Activated CD8-positive, alpha-beta memory T cell treated with anti-CD3 and anti-CD28 coated beads, Interleukin-2, amount 50 U/mL, for 1 hour (primary cell): ENCODE measurements at regions not wholly inside any gene's neighbourhood (a gene's known extent, or its start where the extent isn't known, plus 50 kb on each side); places are given as distances from the start of the nearest gene placed in this dataset.
"Not testable (repeated sequence)": the region's sequence is repeated elsewhere in the genome, so short reads cannot be mapped to it uniquely, and the experiment has no call there.

ENCODE experiments used
- DNase-seq: peaks from one replicate; pipeline ENCODE4 v3.0.0-alpha.2; 2020; ENCODE audit errors: extremely low read depth

- DNase-seq: not testable (repeated sequence)
These were observed 181.1 kb downstream of the TBC1D2B start for GRCh38 chr15:77896147-77897112.

GRCh38 chr15:77895742-77896141 is 181.8 kb downstream of the TBC1D2B start:
- DNase-seq: no peak

DNA sequence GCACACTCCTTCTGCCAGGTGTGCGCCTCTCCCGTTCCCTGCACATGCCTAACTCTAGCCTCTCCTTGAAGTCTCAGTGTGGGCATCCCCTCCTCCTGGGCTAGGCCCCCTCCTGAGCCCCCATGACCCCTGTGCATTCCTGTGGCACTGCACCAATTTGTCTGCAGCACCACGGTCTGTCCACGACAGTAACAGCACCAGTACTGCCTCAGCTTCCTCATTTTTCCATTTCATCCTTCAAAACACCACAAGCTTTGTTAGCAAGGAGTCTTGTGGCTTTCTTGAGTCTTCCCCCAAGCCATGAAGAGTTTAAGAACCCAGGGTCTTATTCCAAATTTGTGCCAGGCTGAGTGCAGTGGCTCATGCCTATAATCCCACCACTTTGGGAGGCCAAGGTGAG is 182.4 kb downstream of the TBC1D2B start:
- DNase-seq: not testable (repeated sequence)

DNA sequence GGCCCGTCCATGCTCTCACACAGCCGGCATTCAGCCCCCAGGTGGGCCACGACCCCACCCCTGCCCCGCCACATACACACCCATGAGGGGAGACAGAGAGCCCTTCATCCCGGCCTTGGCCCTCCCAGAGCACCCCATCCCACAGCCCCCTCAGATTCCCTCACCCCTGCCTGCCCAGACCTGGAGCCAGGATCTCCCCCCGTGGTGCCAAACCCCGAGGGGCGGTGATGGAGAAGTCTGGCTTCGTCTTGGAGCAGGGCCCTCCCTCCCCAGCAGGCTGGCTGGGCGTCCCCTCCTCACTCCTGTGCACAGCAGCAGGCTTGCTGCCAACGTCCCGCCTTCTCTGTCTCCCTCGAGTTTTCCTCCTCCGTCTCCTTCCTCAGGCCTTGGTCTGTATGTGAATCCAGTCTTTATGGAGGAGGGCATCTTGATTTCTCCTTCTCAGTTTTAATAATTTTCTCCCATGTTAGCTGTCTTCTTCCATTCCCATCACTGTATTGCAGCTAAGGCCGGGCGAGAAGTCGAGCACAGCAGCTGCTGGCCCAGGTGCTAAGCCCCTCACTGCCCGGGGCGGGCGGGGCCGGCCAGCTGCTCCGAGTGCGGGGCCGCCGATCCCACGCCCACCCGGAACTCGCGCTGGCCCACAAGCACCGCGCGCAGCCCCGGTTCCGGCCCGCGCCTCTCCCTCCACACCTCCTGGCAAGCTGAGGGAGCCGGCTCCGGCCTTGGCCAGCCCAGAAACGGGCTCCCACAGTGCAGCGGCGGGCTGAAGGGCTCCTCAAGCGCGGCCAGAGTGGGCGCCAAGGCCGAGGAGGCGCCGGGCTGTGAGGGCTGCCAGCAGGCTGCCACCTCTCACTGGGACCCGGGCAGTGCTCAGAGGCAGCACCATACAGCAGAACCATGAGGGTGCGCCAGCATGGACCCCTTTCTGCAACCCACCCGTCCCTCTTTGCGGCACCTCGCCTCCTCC is 183.6 kb downstream of the TBC1D2B start:
- not testable (repeated sequence) for DNase-seq

GRCh38 chr15:77893246-77893645 is 184.3 kb downstream of the TBC1D2B start:
- DNase-seq: not testable (repeated sequence)

GRCh38 chr15:77892335-77892734 is 185.2 kb downstream of the TBC1D2B start:
- no peak for DNase-seq

DNA sequence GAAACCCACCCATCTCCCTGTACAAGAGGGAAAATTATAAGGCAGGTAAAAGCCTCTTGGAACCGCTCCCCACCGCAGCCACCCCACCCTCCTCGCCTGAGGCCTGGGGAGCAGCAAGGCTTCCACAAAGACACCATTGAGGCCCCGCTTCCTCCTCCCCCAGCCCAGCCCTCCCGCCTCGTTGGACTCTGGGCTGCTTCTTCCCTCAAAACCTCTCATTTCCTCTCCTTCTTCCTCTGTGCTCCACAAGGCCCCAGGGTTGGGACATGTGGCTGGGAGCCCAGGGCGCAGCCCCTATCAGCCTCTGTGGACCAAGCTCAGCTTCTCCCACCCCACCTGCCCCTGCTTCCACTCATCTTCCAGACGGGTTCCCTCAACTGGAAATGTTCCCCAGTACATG is 185.6 kb downstream of the TBC1D2B start:
- not testable (repeated sequence) for DNase-seq

GRCh38 chr15:77890911-77891801 is 186.4 kb downstream of the TBC1D2B start:
- not testable (repeated sequence) for DNase-seq

DNA sequence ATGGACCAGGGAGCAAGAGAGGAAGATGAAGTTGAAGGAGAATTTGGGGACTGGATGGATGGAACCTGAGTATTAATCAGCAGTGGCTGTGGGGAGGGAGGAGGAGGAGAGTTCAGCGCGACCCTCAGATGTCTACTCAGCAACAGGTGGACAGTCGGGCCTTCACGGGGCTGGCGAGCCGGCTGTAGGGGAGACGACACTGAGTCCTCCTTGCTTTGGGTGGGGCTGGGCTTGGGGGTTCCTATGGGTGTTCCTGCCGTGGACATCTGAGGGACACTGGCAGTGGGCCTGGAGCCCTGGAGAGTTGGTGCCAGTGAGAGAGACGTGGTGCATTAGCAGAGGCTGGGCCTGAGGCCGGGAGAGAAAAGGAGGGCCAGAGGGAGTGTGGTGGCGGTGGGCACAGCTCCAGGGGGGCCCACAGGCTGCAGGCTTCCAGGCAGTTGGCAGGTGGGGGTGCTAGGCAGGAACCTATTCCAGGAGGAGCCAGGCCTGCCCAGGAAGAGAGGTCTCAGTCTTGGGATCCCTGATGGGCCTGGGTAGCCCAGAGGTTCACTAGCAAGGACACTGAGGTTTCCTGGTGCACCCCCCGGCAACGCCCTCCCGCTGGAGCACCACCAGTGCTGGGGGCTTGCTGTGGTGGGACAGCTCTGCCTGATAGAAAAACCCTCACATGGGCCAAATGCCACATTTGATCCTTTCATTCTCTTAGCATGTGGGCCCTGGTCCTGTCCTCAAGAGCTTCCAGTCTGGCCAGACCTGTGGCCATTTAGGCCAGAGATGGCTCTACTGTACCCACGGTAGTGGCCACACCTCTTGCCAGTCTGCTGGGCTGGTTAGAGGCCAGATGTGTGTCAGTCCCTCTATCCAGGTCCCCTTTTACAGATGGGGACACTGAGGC is 187.4 kb downstream of the TBC1D2B start:
- not testable (repeated sequence) for DNase-seq

DNA sequence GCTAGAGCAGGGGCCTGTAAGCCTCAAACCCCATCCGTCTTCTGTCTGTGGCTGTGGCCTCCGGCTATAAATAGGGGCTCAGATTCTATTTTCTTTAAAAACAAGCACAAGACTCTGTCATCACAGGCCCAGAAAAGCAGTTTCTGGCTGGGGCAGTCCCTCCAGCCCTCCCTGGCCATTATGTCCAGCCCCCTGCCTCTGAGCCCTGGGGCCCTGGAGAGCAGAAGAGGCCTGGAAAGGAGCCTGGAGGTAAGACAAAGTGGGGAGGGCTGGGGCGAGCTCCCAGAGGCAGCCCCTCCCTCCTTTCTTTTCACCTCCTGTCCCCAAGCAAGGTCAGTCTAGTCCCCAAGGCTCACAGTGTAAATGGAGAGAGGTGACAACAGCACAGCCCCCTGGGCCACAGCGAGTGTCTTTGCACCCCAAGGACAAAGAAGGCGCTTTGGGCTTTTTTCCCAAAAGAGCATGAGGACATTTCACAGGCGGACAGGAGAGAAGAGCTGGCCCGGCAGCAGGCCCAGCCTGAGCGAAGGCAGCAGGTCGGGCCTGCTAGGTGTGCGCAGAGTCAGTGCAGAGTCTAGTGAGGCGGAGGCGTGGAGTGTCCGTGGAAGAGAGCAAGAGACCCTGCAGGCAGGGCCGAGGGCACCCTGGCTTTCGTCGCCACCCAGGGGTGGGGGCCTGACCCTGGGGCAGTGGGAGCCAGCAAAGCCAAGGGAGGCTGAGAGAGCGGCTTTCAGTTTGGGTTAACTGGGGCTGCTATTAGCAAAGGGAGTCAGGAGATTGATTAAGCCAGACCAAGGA is 188.3 kb downstream of the TBC1D2B start:
- no peak for DNase-seq

- DNase-seq: not testable (repeated sequence)
These were observed 189.7 kb downstream of the TBC1D2B start for GRCh38 chr15:77887563-77888429.

GRCh38 chr15:77886805-77887448 is 190.6 kb downstream of the TBC1D2B start:
- DNase-seq: no peak

GRCh38 chr15:77885877-77886500 is 191.5 kb downstream of the TBC1D2B start:
- not testable (repeated sequence) for DNase-seq

DNA sequence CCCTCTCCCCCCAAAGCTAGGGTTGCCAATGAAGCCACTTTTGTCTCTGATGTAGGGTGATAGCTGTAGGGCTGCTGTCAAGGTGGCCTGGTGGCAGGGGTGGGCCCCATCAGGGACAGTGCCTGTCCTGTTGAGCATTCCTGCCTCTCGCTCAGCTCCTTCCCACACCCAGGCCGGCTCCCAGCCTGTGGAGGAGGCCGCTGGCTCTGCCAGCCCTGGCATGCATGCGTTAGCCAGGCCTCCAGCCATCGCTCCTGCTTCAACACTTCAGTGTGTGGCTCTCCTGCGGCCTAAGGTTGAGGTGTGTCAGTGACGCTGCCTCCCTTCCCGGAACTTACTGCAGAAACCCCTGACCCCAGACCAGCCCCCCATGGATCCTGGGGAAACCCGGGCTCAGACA is 194.5 kb downstream of the TBC1D2B start:
- DNase-seq: not testable (repeated sequence)

GRCh38 chr15:77881950-77882349 is 195.6 kb downstream of the TBC1D2B start:
- no peak for DNase-seq

DNA sequence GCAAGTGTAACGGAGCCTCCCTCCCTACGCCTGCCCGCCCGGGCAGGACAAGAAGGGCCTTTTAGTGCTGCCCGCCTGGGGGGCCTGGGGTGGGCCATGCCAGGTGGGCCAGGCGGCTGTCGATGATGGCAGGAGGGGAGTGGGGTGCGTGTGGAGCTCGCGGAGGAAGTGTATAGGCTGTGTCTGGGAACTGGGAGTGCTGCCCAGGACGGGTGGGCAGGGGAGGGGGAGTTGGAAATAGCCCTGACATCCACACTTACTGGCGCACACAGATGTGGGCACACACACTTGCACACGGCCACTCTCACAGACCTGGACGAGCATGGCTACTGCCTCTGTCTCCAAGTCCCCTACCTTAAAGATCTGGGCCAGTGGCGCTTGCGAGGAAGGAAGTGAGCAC is 196.0 kb downstream of the TBC1D2B start:
- not testable (repeated sequence) for DNase-seq

DNA sequence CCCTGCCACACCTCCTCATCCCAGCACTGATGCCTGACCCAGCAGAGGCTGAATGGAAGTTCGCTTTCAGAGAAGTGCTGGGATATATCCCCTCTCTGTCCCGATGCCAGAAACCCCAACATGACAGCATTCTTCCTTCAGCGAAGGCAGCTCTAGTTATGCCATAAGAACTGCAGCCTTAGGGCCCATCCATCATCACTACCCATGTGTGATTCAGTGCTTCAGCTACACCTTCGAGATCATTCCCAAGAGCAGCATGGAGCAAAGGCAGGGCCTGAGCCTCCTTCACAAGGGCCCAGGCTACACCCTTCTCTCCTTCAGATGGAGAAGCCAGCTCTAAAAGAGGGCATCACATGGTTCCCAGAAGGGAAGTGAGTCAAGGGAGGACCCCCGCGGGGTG is 198.0 kb downstream of the TBC1D2B start:
- not testable (repeated sequence) for DNase-seq
